T-helper 1 cell (primary cell): ENCODE measurements at regions not wholly inside any gene's neighbourhood (a gene's known extent, or its start where the extent isn't known, plus 50 kb on each side); places are given as distances from the start of the nearest gene placed in this dataset.
"Not testable (repeated sequence)": the region's sequence is repeated elsewhere in the genome, so short reads cannot be mapped to it uniquely, and the experiment has no call there.

Source experiments
- DNase-seq, 5 donors: peaks; one replicate each; pipeline ENCODE4 v3.0.0-alpha.2; 2012 to 2020

DNA sequence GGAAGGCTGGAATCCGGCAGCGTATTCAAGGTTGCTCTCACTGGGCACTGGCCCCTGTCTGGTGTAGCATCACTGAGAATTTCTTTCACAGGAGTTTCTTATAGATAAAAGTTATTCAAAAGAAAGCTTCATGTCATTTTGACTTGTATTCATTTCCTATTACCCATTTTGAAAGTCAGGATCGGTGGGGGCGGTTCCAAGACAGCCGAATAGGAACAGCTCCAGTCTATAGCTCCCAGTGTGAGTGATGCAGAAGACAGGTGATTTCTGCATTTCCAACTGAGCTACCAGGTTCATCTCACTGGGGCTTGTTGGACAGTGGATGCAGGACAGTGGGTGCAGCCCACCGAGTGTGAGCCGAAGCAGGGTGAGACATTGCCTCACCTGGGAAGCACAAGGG, 51.5 kb upstream of the CDC42EP3 start:
- DNase-seq, result not testable (repeated sequence)

DNA sequence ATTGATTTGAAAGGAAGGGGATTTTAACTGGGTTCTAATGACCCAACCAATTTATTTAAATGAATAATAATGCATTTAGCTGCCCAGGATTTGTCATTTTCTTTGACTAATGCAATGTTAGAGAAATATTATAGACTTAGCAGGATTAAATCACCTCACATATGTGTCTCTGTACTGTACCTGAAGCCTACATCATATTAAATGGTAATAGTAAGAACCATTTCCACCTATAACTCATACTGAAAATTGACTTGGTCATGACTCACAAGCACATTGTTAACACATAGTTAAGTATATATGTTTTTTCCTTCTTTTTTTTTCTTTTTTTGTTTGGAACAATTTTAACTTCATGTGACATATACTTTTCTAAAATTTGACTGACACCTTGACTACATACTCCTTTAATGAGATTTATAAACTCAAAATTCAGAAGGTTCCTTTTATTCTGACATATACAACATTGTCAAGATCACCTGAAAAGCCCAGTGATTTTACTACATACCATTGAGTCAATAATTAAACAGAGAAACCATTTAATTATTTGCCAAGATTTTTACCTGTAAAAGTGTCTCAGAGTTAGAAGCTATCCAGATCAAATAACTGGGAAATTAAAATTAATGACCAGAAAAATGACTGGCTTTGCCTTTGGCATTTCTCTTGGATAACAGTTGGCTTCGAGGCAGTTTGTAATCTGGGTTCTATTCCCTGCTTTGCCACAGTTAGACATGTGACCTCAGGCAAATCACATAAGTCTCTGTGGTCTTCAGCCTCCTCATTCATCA, 58.8 kb upstream of the CDC42EP3 start:
- no peak for DNase-seq

GRCh38 chr2:37732412-37732811, 61.0 kb upstream of the CDC42EP3 start:
- not testable (repeated sequence) for DNase-seq

DNA sequence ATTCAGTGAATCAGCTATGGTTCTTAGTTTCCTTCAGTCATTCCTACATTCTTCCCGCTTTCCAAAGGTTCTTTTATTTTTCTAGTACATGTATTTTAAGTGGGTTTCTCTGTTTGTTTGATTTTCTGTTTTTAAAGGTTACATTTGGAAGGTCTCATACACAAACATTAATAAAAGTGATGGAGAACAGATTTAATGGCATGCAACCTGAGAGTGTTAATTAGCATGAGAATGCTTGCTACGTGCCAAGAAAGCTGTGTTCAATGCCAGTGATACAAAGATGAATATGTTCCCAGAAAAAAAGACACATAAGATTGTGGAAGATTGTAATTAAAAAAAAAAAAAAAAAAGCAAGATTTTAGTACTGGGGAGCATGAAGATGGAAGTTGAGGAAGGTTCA, 61.8 kb upstream of the CDC42EP3 start:
- DNase-seq, result no peak

- DNase-seq, result not testable (repeated sequence)
Observed at GRCh38 chr2:37733955-37734354, 62.5 kb upstream of the CDC42EP3 start.

GRCh38 chr2:37734891-37735523, 63.6 kb upstream of the CDC42EP3 start:
- DNase-seq, result not testable (repeated sequence)

DNA sequence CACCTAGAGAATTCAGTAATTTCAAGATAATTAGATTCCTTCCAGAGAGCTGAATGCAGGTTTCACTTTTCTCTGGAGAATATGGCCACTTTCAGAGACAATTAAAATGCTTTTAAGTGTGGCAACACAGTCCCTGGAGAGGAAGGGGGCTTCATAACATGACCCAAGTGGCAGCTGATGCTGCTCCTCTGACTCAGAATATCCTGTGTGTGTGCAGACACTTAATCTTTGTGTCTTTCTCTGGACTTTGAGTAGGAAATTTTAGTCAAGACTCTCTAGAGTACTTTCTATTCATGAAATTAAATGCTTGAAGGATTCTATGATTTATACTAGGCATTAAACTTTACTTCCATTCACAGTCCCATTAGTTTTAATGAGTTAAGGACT, 64.1 kb upstream of the CDC42EP3 start:
- not testable (repeated sequence) for DNase-seq

DNA sequence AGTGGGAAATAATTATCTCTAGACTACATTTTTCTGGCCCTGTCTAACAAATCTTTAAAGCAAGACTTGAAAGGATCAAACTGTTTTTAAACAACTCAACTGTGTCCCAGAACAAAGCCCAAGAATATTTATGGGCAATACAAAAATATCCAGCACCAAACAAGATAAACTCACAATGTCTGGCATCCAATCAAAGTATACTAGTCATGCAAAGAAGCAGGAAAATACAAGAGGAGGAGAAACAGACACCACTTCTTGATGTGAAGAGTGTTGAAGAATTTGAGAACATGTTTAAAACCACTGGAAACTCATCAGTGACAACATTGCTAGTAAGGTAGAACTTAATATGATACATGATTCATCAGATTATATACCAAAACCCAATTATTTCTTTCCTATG, 66.1 kb upstream of the CDC42EP3 start:
- no peak for DNase-seq

GRCh38 chr2:37738266-37738885, 66.9 kb upstream of the CDC42EP3 start:
- no peak for DNase-seq

DNA sequence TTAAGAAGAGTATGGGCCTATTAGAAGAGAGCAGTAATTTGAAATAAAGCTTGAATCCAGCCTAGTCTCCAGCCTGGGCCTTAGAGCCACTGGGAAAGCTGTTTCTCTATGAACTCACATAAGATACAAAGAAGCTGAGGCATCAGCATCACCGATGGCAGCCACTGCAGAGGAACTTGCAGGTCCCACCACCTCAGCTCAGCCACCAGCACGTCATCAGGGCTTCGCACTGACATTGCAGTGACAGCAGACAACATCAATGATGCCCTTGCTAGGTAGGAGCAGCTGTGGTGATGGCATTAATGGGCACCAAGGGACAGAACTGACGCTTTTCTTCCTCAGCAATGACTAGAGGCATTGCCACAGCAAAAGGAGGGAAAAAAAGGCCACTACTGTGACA, 67.7 kb upstream of the CDC42EP3 start:
- no peak for DNase-seq

GRCh38 chr2:37740164-37740739, 68.8 kb upstream of the CDC42EP3 start:
- DNase-seq, result no peak

DNA sequence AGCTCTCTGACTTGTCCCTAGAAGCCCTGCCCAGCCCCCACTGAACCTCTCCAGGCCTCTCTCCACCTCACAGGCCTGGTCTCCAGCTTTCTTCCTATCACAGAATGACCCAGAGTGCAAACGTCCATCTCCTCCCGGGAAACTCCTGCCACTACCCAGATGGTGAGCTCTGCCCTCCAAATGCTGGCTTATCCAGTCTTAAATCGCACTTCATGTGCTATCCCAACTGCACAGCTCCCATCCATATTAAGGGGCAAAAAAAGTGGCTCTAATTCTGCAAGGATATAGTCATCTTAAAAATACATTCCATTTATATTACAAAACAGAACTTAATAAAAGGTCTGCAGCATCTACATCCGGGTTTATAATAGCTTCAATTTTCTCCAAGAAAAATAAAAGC, 70.8 kb upstream of the CDC42EP3 start:
- DNase-seq, result no peak

DNA sequence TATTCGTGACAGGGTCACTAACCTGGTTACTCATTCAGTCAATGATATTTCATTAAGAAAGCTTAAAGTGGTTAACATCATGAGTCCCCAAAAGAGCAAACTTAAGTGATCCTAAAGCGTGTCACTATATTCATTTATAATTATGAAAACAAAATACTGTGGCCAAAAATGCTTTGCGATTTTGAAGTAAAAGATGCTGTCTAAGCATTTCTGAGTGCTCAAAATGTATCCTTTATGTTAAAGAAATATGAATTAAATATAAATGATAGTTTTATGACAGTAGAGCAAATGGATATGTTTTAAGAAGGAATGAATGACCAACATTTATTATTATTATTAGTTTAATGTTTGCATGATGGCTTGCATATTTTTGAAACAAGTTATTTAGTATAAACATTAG, 72.6 kb upstream of the CDC42EP3 start:
- DNase-seq, result no peak

- DNase-seq, result not testable (repeated sequence)
Observed at GRCh38 chr2:37744961-37745360, 73.5 kb upstream of the CDC42EP3 start.

DNA sequence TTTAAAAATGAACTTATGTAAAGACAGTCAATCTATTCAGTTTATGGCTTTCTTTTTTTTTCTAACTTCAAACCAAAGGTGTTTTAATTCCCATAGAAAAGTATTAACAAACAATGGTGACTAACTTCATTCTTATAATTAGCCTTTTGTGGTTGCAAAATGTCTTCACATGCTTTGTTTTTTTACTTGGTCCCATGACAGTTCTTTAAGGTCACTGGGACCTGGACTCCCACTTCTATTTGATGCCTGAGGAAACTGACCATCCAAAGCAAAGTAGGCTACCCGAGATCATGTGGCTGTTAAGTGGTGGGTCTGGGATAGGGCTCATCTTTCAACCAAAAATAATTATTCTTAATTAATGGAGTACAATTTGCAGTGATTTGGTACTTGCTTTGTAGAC, 74.6 kb upstream of the CDC42EP3 start:
- not testable (repeated sequence) for DNase-seq

DNA sequence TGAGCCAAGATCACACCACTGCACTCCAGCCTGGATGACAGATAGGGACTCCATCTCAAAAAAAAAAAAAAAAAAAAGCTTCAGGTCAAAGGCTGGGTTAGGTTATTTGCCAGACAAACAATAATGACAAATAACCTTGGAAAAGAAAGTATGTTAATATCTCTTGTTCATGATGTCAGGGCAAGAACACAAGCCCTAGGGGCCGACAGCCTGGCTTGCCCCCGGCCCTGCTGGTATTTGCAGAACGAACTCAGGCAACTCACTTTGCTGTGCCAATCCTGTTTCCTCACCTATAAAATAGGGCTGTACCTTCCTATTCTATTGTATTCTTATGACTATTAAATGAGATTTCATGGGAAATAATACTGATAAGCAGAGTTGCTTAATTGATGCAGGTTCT, 75.4 kb upstream of the CDC42EP3 start:
- DNase-seq, result no peak

DNA sequence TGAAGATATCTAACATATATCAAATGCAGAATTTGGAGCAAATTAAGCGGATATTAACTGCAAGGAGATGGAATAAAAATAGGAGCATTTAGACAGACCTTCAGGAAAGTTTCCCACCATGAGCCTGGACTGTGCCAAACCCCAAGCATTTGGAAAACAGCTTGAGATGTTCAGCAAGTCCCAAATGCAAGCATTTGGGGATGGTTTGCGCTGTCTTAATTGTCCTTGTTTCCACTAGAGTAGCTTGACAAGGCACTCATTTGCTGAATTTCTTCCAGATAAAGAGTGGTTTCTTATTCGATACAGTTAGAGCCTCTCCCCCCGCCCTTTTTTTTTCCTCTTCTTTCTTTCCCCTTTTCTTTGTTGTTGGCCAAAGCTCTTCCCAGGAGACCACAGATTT, 77.1 kb upstream of the CDC42EP3 start:
- no peak for DNase-seq

GRCh38 chr2:37750286-37750685, 78.8 kb upstream of the CDC42EP3 start:
- not testable (repeated sequence) for DNase-seq

DNA sequence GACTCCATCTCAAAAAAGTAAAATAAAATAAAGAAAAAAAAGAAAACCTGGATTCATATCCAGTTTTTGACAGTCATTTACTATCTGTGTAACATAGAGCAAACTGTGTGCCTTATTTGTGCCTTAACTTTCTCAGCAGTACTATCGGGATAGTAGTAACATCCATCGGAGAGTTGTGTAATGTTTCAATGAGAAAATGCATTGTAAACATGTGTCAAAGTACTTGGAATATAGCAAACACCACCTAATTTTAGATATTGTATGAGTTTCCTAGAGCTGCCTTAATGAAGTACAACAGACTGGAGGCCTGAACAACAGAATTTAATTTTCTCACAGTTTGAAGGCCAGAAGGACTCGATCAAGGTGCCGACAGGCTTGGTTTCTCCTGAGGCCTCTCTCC, 81.3 kb upstream of the CDC42EP3 start:
- DNase-seq, result no peak

DNA sequence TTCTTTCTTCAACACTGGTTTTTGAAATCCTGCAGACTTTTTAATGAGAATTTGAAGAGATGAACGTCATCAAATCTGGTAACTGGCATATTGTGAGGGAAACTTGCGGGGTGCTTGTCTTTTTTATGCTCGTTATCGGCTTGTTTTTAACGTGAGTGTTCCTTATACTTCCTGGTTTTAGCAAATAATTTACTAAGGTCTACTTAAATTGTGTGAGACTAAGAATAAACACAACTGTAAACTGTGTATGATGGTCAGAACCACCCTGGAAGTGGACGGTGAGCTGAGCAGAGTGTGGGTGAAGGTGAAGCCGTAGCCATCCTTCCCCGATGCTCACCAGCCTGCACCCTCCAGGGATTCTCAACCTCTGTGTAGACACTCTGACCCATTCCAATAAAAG, 82.3 kb upstream of the CDC42EP3 start:
- no peak for DNase-seq

DNA sequence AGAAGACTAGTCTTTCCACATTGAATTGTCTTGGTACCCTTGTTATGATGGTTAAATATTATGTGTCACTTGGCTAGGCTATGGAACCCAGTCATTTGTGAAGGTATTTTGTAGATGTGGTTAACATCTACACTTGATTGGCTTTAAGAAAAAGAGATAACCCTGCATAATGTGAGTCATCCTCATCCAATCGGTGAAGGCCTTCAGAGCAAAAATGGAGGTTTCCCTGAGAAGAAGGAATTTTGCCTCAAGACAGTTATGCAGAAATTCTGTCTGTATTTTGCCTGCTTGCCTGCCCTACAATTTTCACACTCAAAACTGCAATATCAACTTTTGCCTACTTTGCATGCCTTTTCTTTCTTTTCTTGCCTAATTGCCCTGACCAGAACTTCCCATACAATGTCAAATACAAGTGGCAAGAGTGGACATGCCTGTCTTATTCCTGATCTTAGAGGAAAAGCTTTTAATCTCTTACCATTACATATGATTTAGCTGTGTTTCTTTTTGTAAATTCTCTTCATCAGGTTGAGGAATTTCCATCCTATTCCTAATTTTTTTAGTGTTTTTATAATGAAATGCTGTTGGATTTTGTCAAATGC, 84.6 kb upstream of the CDC42EP3 start:
- not testable (repeated sequence) for DNase-seq

DNA sequence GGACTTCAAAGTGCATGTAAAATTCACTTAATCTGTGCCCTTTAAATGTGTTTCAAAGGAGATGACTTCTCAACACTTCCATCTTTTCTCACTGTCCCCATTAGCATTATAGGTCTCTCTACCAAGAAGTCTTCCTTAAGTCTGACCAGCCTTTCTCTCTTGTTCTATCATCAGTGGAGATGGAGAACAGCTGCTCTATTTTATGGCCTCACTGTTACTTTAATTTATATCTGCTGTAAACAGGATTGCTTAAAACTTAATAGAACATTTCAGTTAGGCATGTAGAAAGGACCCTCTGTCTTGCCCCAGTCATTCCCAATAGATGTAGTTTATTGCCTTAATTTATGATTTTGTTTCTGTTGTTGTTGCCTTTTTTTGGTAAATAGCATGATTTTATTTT, 86.0 kb upstream of the CDC42EP3 start:
- DNase-seq, result not testable (repeated sequence)

GRCh38 chr2:37758141-37758601, 86.7 kb upstream of the CDC42EP3 start:
- not testable (repeated sequence) for DNase-seq
